ENCODE measurements at regions not wholly inside any gene's neighbourhood (a gene's known extent, or its start where the extent isn't known, plus 50 kb on each side); places are given as distances from the start of the nearest gene placed in this dataset.

GRCh38 chr14:104294983-104295680 lies 156.7 kb downstream of the KIF26A start:
- no peak for DNase-seq
- POLR2A ChIA-PET = no interaction called here

GRCh38 chr14:104295681-104296387 lies 157.4 kb downstream of the KIF26A start:
- no peaks in the 10 kb centered on the region for H3K4me1 Mint-ChIP-seq
- ChIA-PET CTCF (no interaction called here), POLR2A (no interaction called here)
- H3K27me3 Mint-ChIP-seq = no peaks in the 10 kb centered on the region
- H3K36me3 Mint-ChIP-seq (ENCODE audit: low read depth) = no peaks in the 10 kb centered on the region
- no peak overlapping the region for H3K4me3 Mint-ChIP-seq
- H3K9me3 Mint-ChIP-seq = no peaks in the 10 kb centered on the region
- no peak for DNase-seq
- no peak overlapping the region for H3K27ac Mint-ChIP-seq

More at GRCh38 chr14:104294983-104295680, 156.7 kb downstream of the KIF26A start:
- Mint-ChIP-seq H3K9me3 (no peaks in the 10 kb centered on the region), H3K4me1 (no peaks in the 10 kb centered on the region), H3K27me3 (no peaks in the 10 kb centered on the region), H3K36me3 (ENCODE audit: low read depth) (no peaks in the 10 kb centered on the region), H3K27ac (no peak overlapping the region), H3K4me3 (no peak overlapping the region)
- CTCF ChIA-PET = interaction anchor here (1.3 kb wide), 1 partner anchor 157 kb away, joined by 3 read pairs; no protein-coding TSS in a partner anchor

GRCh38 chr14:104296388-104297312 lies 158.3 kb downstream of the KIF26A start:
- Mint-ChIP-seq H3K36me3 (ENCODE audit: low read depth) (peaks cover 3% of the 10 kb centered on the region), H3K27me3 (no peaks in the 10 kb centered on the region), H3K4me3 (no peak overlapping the region), H3K4me1 (no peaks in the 10 kb centered on the region), H3K9me3 (peaks cover 4% of the 10 kb centered on the region), H3K27ac (no peak overlapping the region)
- no peak for DNase-seq
- ChIA-PET CTCF (no interaction called here), POLR2A (no interaction called here)

GRCh38 chr14:104297313-104297704 lies 158.9 kb downstream of the KIF26A start:
- Mint-ChIP-seq H3K36me3 (ENCODE audit: low read depth) (peaks cover 3% of the 10 kb centered on the region), H3K9me3 (peaks cover 4% of the 10 kb centered on the region), H3K27ac (no peak overlapping the region), H3K4me1 (no peaks in the 10 kb centered on the region), H3K4me3 (no peak overlapping the region), H3K27me3 (no peaks in the 10 kb centered on the region)
- POLR2A ChIA-PET = no interaction called here
- no peak for DNase-seq
- CTCF ChIA-PET = no interaction called here

GRCh38 chr14:104297721-104298401 lies 159.5 kb downstream of the KIF26A start:
- H3K36me3 Mint-ChIP-seq (ENCODE audit: low read depth) = peaks cover 3% of the 10 kb centered on the region
- POLR2A ChIA-PET = no interaction called here
- CTCF ChIA-PET = no interaction called here

GRCh38 chr14:104298458-104298857 lies 160.1 kb downstream of the KIF26A start:
- H3K27ac Mint-ChIP-seq = no peak overlapping the region
- CTCF ChIA-PET = no interaction called here
- POLR2A ChIA-PET = no interaction called here
- H3K36me3 Mint-ChIP-seq (ENCODE audit: low read depth) = peaks cover 3% of the 10 kb centered on the region
- DNase-seq = no peak
- no peaks in the 10 kb centered on the region for H3K4me1 Mint-ChIP-seq
- peaks cover 4% of the 10 kb centered on the region for H3K9me3 Mint-ChIP-seq
- H3K4me3 Mint-ChIP-seq = no peak overlapping the region
- no peaks in the 10 kb centered on the region for H3K27me3 Mint-ChIP-seq

More at GRCh38 chr14:104297721-104298401, 159.5 kb downstream of the KIF26A start:
- Mint-ChIP-seq H3K27ac (no peak overlapping the region), H3K27me3 (no peaks in the 10 kb centered on the region), H3K4me3 (no peak overlapping the region), H3K9me3 (peaks cover 4% of the 10 kb centered on the region), H3K4me1 (no peaks in the 10 kb centered on the region)
- DNase-seq = no peak

- Mint-ChIP-seq H3K36me3 (ENCODE audit: low read depth) (peaks cover 3% of the 10 kb centered on the region), H3K27ac (no peak overlapping the region), H3K4me3 (no peak overlapping the region), H3K27me3 (no peaks in the 10 kb centered on the region), H3K4me1 (no peaks in the 10 kb centered on the region), H3K9me3 (peaks cover 4% of the 10 kb centered on the region)
- no peak for DNase-seq
- ChIA-PET CTCF (no interaction called here), POLR2A (no interaction called here)
Observed at GRCh38 chr14:104299993-104300761, 161.8 kb downstream of the KIF26A start.

- H3K4me1 Mint-ChIP-seq = no peaks in the 10 kb centered on the region
- no peak overlapping the region for H3K4me3 Mint-ChIP-seq
- DNase-seq = no peak
- H3K27me3 Mint-ChIP-seq = no peaks in the 10 kb centered on the region
- ChIA-PET POLR2A (no interaction called here), CTCF (no interaction called here)
- peaks cover 3% of the 10 kb centered on the region for H3K36me3 Mint-ChIP-seq (ENCODE audit: low read depth)
- H3K27ac Mint-ChIP-seq = no peak overlapping the region
- H3K9me3 Mint-ChIP-seq = peaks cover 4% of the 10 kb centered on the region
Observed at GRCh38 chr14:104301731-104302460, 163.5 kb downstream of the KIF26A start.

GRCh38 chr14:104302794-104303405 lies 164.5 kb downstream of the KIF26A start:
- POLR2A ChIA-PET = no interaction called here
- no peaks in the 10 kb centered on the region for H3K27me3 Mint-ChIP-seq

GRCh38 chr14:104303705-104304425 lies 165.5 kb downstream of the KIF26A start:
- Mint-ChIP-seq H3K36me3 (ENCODE audit: low read depth) (peaks cover 3% of the 10 kb centered on the region), H3K27me3 (no peaks in the 10 kb centered on the region), H3K27ac (no peak overlapping the region), H3K4me1 (no peaks in the 10 kb centered on the region), H3K9me3 (peaks cover 4% of the 10 kb centered on the region), H3K4me3 (no peak overlapping the region)
- DNase-seq = no peak
- ChIA-PET POLR2A (no interaction called here), CTCF (no interaction called here)

More at GRCh38 chr14:104302794-104303405, 164.5 kb downstream of the KIF26A start:
- Mint-ChIP-seq H3K9me3 (peaks cover 4% of the 10 kb centered on the region), H3K36me3 (ENCODE audit: low read depth) (peaks cover 3% of the 10 kb centered on the region), H3K27ac (no peak overlapping the region), H3K4me1 (no peaks in the 10 kb centered on the region), H3K4me3 (no peak overlapping the region)
- CTCF ChIA-PET = no interaction called here
- no peak for DNase-seq

Measured in activated CD4-positive, alpha-beta memory T cell treated with anti-CD3 and anti-CD28 coated beads, Interleukin-2, amount 10 ng/mL, durations not matched to agents 7 days and 5 days (primary cell).